CD14-positive monocyte (primary cell): ENCODE measurements at regions not wholly inside any gene's neighbourhood (a gene's known extent, or its start where the extent isn't known, plus 50 kb on each side); places are given as distances from the start of the nearest gene placed in this dataset.

Experiments used
- DNase-seq, 3 donors: peaks; one replicate each; pipeline ENCODE4 v3.0.0-alpha.2; 2011 to 2022
- H2AFZ ChIP-seq: 2 replicates; pipeline ENCODE4 v1.6.0; 2012; ENCODE audit warnings: mild to moderate bottlenecking, low read depth, low read length, inconsistent platforms; ENCODE audit not compliant: insufficient read depth, poor library complexity, severe bottlenecking
- H3K27ac ChIP-seq, 2 donors: 1 replicate in 1 of 2; 2 replicates in 1 of 2; pipeline ENCODE4 v1.5.1; 2012 to 2013; ENCODE audit warnings: low read length in 2 of 2, control low read depth in 1 of 2, inconsistent platforms in 1 of 2, low read depth in 1 of 2, mild to moderate bottlenecking in 1 of 2
- H3K27me3 ChIP-seq, 2 donors: one replicate each; pipeline versions ENCODE4 v1.6.0 to v1.6.1; 2011 to 2013; ENCODE audit warnings: low read length in 2 of 2; ENCODE audit not compliant: control insufficient read depth in 2 of 2, insufficient read depth in 2 of 2
- H3K36me3 ChIP-seq, 2 donors: replicated peaks in 1 of 2; 1 replicate in 1 of 2; 2 replicates in 1 of 2; pipeline versions ENCODE4 v1.5.1 to v1.6.1; 2012 to 2013; ENCODE audit warnings: low read length in 2 of 2, control low read depth in 1 of 2, inconsistent platforms in 1 of 2, mild to moderate bottlenecking in 1 of 2; ENCODE audit not compliant: insufficient read depth in 2 of 2, control insufficient read depth in 1 of 2
- H3K4me1 ChIP-seq, 2 donors: 1 replicate in 1 of 2; 2 replicates in 1 of 2; pipeline versions ENCODE4 v1.5.1 to v1.6.1; 2012 to 2013; ENCODE audit warnings: low read length in 2 of 2, control low read depth in 1 of 2, inconsistent platforms in 1 of 2, mild to moderate bottlenecking in 1 of 2, moderate library complexity in 1 of 2; ENCODE audit not compliant: insufficient read depth in 2 of 2, control insufficient read depth in 1 of 2
- H3K4me2 ChIP-seq: replicated peaks from 2 replicates; pipeline ENCODE3; 2012; ENCODE audit warnings: low read length, moderate library complexity, mild to moderate bottlenecking; ENCODE audit not compliant: poor library complexity, severe bottlenecking; ENCODE audit errors: extremely low read depth
- H3K4me3 ChIP-seq, 3 experiments: fragments of 200-600 bp in 1 of 3; sonication (generic) in 1 of 3; replicated peaks in 1 of 3; 1 replicate in 2 of 3; 2 replicates in 1 of 3; pipeline ENCODE4 v1.5.1; 2011 to 2013; ENCODE audit warnings: low read length in 3 of 3, mild to moderate bottlenecking in 3 of 3, control low read depth in 2 of 3, low read depth in 2 of 3, inconsistent platforms in 1 of 3, moderate library complexity in 1 of 3
- H3K79me2 ChIP-seq: 2 replicates; pipeline ENCODE4 v1.6.0; 2012; ENCODE audit warnings: mild to moderate bottlenecking, control low read depth, inconsistent platforms, low read length, moderate library complexity; ENCODE audit not compliant: insufficient read depth
- H3K9ac ChIP-seq: 2 replicates; pipeline ENCODE4 v1.6.0; 2017; ENCODE audit warnings: low read length, mild to moderate bottlenecking; ENCODE audit not compliant: insufficient read depth, poor library complexity, severe bottlenecking
- H3K9me3 ChIP-seq, 2 donors: replicated peaks in 1 of 2; 1 replicate in 1 of 2; 2 replicates in 1 of 2; pipeline versions ENCODE4 v1.5.1 to v1.6.1; 2012 to 2013; ENCODE audit warnings: low read length in 2 of 2, control low read depth in 1 of 2; ENCODE audit not compliant: control insufficient read depth in 1 of 2, insufficient read depth in 1 of 2
- H4K20me1 ChIP-seq: 2 replicates; pipeline ENCODE4 v1.6.0; 2012; ENCODE audit warnings: mild to moderate bottlenecking, low read length, control low read depth, moderate library complexity; ENCODE audit not compliant: insufficient read depth
- H3K27ac Mint-ChIP-seq, 7 donors: one replicate each; pipeline ENCODE4 v1.8.0; 2020; ENCODE audit warnings: mild to moderate bottlenecking in 7 of 7, mixed read lengths in 7 of 7, moderate library complexity in 6 of 7, inconsistent platforms in 2 of 7
- H3K27me3 Mint-ChIP-seq, 3 donors: one replicate each; pipeline ENCODE4 v1.8.0; 2021 to 2022; ENCODE audit warnings: low read depth in 3 of 3, mild to moderate bottlenecking in 3 of 3, mixed read lengths in 3 of 3, moderate library complexity in 3 of 3, inconsistent platforms in 1 of 3
- H3K36me3 Mint-ChIP-seq, 2 donors: one replicate each; pipeline ENCODE4 v1.8.0; 2020; ENCODE audit warnings: mixed read lengths in 2 of 2, inconsistent platforms in 1 of 2, mild to moderate bottlenecking in 1 of 2
- H3K4me1 Mint-ChIP-seq: one replicate; pipeline ENCODE4 v1.8.0; 2020; ENCODE audit warnings: mild to moderate bottlenecking, mixed read lengths
- H3K4me3 Mint-ChIP-seq, 2 donors: one replicate each; pipeline ENCODE4 v1.8.0; 2020; ENCODE audit warnings: mild to moderate bottlenecking in 2 of 2, mixed read lengths in 2 of 2, moderate library complexity in 1 of 2
- H3K9me3 Mint-ChIP-seq, 7 donors: one replicate each; pipeline ENCODE4 v1.8.0; 2020 to 2022; ENCODE audit warnings: mixed read lengths in 7 of 7, mild to moderate bottlenecking in 6 of 7, moderate library complexity in 6 of 7, inconsistent platforms in 2 of 7
- CTCF ChIP-seq: fragments of 200-600 bp; IDR thresholded peaks from one replicate; pipeline ENCODE4 v1.8.0; 2022; ENCODE audit warnings: antibody characterized with exemption, mild to moderate bottlenecking
- WGBS: methylation state at CpG from one replicate; pipeline ENCODE4 v1.1.5; 2013; ENCODE audit warnings: missing lambda C conversion rate; ENCODE audit not compliant: insufficient coverage; 5-methylcytosine and 5-hydroxymethylcytosine counted together
- intact Hi-C, 2 donors: fragments of 100-400 bp; cut with micrococcal nuclease; formaldehyde crosslinking; loops; one replicate each; pipeline versions ENCODE4 v1.15.0 to v1.15.1; 2023

- no peaks in the 10 kb centered on the region for H4K20me1 ChIP-seq
- H3K4me1 ChIP-seq = no peaks in the 10 kb centered on the region
- Mint-ChIP-seq H3K36me3 (no peaks in the 10 kb centered on the region), H3K27ac (no peak overlapping the region), H3K9me3 (peaks cover 0 to 2% (median 0%) of the 10 kb centered on the region in 7 donors), H3K4me3 (no peak overlapping the region), H3K4me1 (no peaks in the 10 kb centered on the region), H3K27me3 (peaks cover 0 to 3% (median 0%) of the 10 kb centered on the region in 3 donors)
- no peak overlapping the region for H3K4me3 ChIP-seq
- no peak overlapping the region for H3K27ac ChIP-seq
- intact Hi-C loops = no loop called here
- H3K27me3 ChIP-seq = no peaks in the 10 kb centered on the region
- H3K4me2 ChIP-seq = no peak overlapping the region
- no peak for DNase-seq
- no peaks in the 10 kb centered on the region for H3K9me3 ChIP-seq
- no peak overlapping the region for H3K9ac ChIP-seq
- no peak for TF ChIP-seq CTCF
- WGBS = 100% methylated on average over 1 of the region's 9 CpGs
- H3K36me3 ChIP-seq = no peaks in the 10 kb centered on the region
- H3K79me2 ChIP-seq = no peaks in the 10 kb centered on the region
- H2AFZ ChIP-seq = no peak overlapping the region
Observed at GRCh38 chr3:182180654-182181385, 469.1 kb downstream of the SOX2 start.

GRCh38 chr3:182182531-182182968 lies 470.8 kb downstream of the SOX2 start:
- Mint-ChIP-seq H3K4me1 (no peaks in the 10 kb centered on the region), H3K9me3 (peaks cover 0 to 3% (median 1%) of the 10 kb centered on the region in 7 donors), H3K36me3 (no peaks in the 10 kb centered on the region), H3K4me3 (no peak overlapping the region), H3K27me3 (no peaks in the 10 kb centered on the region), H3K27ac (no peak overlapping the region)
- no peak overlapping the region for H3K9ac ChIP-seq
- H3K27me3 ChIP-seq = no peaks in the 10 kb centered on the region
- H3K9me3 ChIP-seq = no peaks in the 10 kb centered on the region
- H3K79me2 ChIP-seq = no peaks in the 10 kb centered on the region
- no CpG with 5 or more reads among the region's 5 CpGs for WGBS
- TF ChIP-seq CTCF = no peak
- H3K36me3 ChIP-seq = no peaks in the 10 kb centered on the region
- H3K4me1 ChIP-seq = no peaks in the 10 kb centered on the region
- no peak overlapping the region for H3K4me3 ChIP-seq
- no peak overlapping the region for H3K27ac ChIP-seq
- no peak overlapping the region for H2AFZ ChIP-seq
- H3K4me2 ChIP-seq = no peak overlapping the region
- intact Hi-C loops = no loop called here
- no peaks in the 10 kb centered on the region for H4K20me1 ChIP-seq
- DNase-seq = no peak
